Osteocyte (in vitro differentiated cells): ENCODE measurements at regions not wholly inside any gene's neighbourhood (a gene's known extent, or its start where the extent isn't known, plus 50 kb on each side); places are given as distances from the start of the nearest gene placed in this dataset.

Experiments
- DNase-seq: peaks from one replicate; pipeline ENCODE4 v3.0.0; 2021; ENCODE audit warnings: mixed read lengths; ENCODE audit not compliant: unreplicated experiment; ENCODE audit errors: extremely low spot score
- H3K27ac Mint-ChIP-seq: one replicate; pipeline ENCODE4 v1.8.0; 2021; ENCODE audit warnings: mild to moderate bottlenecking, mixed read lengths; ENCODE audit not compliant: unreplicated experiment
- H3K27me3 Mint-ChIP-seq: one replicate; pipeline ENCODE4 v1.8.0; 2021; ENCODE audit warnings: mixed read lengths; ENCODE audit not compliant: unreplicated experiment
- H3K36me3 Mint-ChIP-seq: one replicate; pipeline ENCODE4 v1.8.0; 2021; ENCODE audit warnings: mixed read lengths; ENCODE audit not compliant: unreplicated experiment
- H3K4me1 Mint-ChIP-seq: one replicate; pipeline ENCODE4 v1.8.0; 2021; ENCODE audit warnings: mixed read lengths; ENCODE audit not compliant: unreplicated experiment
- H3K4me3 Mint-ChIP-seq: one replicate; pipeline ENCODE4 v1.8.0; 2021; ENCODE audit warnings: mild to moderate bottlenecking, moderate library complexity, mixed read lengths; ENCODE audit not compliant: unreplicated experiment
- H3K9me3 Mint-ChIP-seq: one replicate; pipeline ENCODE4 v1.8.0; 2021; ENCODE audit warnings: mixed read lengths; ENCODE audit not compliant: unreplicated experiment
- TF ChIP-seq, protein P1 (sequence below): fragments of 200-600 bp; sonication (generic); IDR thresholded peaks from 2 replicates; pipeline ENCODE4 v1.5.0; 2021; ENCODE audit warnings: antibody characterized with exemption, mild to moderate bottlenecking, moderate library complexity

DNA sequence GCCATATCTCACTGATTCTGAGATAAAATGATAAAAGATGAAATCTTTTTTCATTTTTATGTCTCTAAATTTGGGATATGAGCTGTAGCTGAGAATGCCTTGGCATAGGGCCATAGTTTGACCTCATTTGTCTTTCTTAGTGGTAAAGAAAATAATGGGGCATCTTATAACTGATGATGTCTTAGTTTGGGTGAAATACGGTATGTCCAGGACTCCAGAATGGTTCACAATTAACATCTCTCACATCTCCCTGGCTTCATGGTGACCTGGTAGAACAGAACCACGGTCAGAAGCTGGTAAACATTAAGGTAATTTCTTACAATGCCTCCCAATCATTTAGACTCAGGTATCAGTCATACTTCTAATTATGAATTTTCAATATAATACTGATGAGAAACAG lies 250.8 kb downstream of the MAT2B start:
- TF ChIP-seq, protein P1, sequence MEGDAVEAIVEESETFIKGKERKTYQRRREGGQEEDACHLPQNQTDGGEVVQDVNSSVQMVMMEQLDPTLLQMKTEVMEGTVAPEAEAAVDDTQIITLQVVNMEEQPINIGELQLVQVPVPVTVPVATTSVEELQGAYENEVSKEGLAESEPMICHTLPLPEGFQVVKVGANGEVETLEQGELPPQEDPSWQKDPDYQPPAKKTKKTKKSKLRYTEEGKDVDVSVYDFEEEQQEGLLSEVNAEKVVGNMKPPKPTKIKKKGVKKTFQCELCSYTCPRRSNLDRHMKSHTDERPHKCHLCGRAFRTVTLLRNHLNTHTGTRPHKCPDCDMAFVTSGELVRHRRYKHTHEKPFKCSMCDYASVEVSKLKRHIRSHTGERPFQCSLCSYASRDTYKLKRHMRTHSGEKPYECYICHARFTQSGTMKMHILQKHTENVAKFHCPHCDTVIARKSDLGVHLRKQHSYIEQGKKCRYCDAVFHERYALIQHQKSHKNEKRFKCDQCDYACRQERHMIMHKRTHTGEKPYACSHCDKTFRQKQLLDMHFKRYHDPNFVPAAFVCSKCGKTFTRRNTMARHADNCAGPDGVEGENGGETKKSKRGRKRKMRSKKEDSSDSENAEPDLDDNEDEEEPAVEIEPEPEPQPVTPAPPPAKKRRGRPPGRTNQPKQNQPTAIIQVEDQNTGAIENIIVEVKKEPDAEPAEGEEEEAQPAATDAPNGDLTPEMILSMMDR = no peak
- Mint-ChIP-seq H3K27me3 (no peaks in the 10 kb centered on the region), H3K27ac (no peak overlapping the region), H3K4me1 (no peaks in the 10 kb centered on the region), H3K9me3 (no peaks in the 10 kb centered on the region), H3K36me3 (no peaks in the 10 kb centered on the region), H3K4me3 (no peak overlapping the region)
- no peak for DNase-seq

DNA sequence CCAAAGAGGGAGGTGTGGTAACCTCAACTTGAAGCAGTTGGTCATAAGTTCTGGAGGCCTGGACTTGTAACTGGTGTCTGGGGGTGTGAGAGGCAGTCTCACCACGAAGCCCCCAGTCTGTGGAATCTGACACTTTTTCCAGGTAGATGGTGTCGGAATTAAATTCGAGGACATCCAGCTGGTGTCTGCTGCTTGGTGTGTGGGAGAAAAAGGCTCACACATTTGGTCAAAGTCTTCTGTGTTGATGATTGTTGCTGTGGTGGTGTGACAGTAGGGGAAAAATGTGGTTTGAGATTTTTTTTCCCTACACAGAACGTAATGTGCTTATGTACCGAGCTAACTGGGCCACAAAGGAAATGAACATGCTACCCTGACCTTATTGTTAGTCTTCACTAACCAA lies 251.9 kb downstream of the MAT2B start:
- H3K36me3 Mint-ChIP-seq = no peaks in the 10 kb centered on the region

DNA sequence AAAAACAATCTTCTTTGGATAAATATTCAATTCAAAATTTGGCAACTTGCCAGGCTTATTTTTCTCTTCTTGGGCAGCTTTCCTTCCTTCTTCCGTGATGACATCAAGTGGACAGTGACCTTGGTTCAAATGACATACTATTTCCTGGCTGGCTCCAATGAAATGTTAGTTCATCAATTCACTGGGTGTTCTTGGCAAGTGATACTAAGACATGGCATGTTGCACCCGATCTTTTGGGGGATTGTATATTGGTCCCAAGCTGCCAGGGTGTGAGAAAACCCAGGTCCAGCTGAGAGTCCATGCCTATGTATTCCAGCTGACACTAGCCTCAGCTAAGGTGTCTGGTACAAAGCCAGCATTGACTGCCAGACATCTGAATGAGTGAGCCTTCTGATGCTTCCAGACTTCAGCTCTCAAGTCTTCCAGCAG lies 252.9 kb downstream of the MAT2B start:
- Mint-ChIP-seq H3K4me1 (no peaks in the 10 kb centered on the region), H3K27me3 (no peaks in the 10 kb centered on the region), H3K27ac (no peak overlapping the region), H3K9me3 (no peaks in the 10 kb centered on the region), H3K4me3 (no peak overlapping the region), H3K36me3 (no peaks in the 10 kb centered on the region)
- TF ChIP-seq, protein P1 = no peak
- no peak for DNase-seq

More for the DNA sequence above, 251.9 kb downstream of the MAT2B start:
- no peak for DNase-seq
- H3K4me1 Mint-ChIP-seq = no peaks in the 10 kb centered on the region
- no peaks in the 10 kb centered on the region for H3K9me3 Mint-ChIP-seq
- H3K27me3 Mint-ChIP-seq = no peaks in the 10 kb centered on the region
- no peak overlapping the region for H3K4me3 Mint-ChIP-seq
- H3K27ac Mint-ChIP-seq = no peak overlapping the region
- TF ChIP-seq, protein P1 = no peak

DNA sequence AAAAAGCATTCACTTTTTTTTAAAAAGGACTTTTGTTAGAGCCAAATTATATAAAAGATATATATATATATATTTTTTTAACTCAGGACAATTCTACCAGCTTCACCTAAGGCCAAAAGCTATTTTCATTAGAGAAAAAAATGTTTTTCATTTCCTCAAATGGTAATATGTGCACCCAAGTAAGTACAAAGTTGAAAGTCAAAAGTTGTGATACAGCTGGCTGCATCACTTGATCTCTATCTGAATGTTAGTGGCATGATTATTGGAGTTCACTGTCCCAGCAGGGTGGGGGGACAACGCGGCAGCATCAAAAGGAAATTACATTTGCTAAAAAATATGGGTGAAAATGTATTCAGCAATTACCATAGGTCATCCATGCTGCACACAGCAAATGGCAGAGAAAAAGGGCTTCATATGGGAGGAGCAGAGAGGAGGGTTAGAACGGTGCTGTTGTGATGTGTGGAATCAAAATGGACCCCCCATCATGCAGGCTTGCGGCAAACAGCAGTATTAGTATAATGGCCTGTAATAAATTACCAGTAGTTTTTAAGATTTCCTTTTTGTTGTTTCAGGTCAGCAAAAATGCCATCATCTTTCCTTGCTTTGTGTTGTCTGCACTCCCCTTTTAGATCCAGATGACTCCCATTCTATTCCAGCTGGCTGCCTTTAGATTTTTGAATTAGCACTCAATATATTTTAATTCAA lies 253.7 kb downstream of the MAT2B start:
- TF ChIP-seq, protein P1 = no peak
- Mint-ChIP-seq H3K27me3 (no peaks in the 10 kb centered on the region), H3K27ac (no peak overlapping the region), H3K9me3 (no peaks in the 10 kb centered on the region), H3K4me3 (no peak overlapping the region), H3K36me3 (no peaks in the 10 kb centered on the region), H3K4me1 (no peaks in the 10 kb centered on the region)
- DNase-seq = no peak

DNA sequence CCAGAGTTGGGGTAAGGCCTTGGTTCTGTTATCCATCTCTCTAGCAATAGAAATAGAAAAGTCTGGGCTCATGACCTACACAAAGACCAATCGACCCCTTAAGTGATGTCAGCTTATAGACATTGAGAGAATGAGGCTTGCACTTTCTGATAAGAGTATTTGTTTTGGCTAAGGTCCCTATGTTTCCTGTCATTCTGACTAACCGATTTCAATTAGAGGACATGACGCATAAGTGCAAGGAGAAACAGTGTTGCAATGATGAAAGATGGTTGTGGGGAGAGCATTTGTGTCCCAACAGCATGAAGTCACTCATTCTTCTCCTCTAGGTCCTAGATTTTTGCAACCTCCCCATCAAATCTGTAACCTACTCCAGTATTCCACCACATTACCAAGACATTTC lies 255.1 kb downstream of the MAT2B start:
- H3K4me1 Mint-ChIP-seq = no peaks in the 10 kb centered on the region
- no peaks in the 10 kb centered on the region for H3K27me3 Mint-ChIP-seq
- no peak overlapping the region for H3K4me3 Mint-ChIP-seq
- no peak overlapping the region for H3K27ac Mint-ChIP-seq
- no peak for DNase-seq
- H3K36me3 Mint-ChIP-seq = no peaks in the 10 kb centered on the region
- H3K9me3 Mint-ChIP-seq = no peaks in the 10 kb centered on the region
- TF ChIP-seq, protein P1 = no peak
